ENCODE measurements at regions not wholly inside any gene's neighbourhood (a gene's known extent, or its start where the extent isn't known, plus 50 kb on each side); places are given as distances from the start of the nearest gene placed in this dataset.

DNA sequence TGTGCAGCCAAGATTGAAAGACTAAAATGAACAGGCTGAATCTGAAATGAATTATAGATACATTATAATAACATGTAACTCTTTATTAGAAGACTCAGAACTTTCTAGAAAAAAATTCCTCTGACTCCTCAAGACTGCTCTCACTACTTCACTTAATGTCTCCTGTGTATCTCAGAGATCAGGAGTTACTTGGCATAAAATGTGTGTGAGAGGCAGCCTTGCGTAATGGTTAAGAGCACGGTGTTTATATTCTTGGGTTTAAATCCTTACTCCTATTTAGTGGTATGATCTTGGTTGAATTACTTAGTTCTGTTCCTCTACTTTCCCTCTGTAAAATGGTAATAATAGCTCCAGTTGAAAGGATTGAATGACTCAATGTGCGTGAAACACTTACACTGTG lies 634.9 kb downstream of the LTN1 start:
- TF ChIP-seq, protein P1, sequence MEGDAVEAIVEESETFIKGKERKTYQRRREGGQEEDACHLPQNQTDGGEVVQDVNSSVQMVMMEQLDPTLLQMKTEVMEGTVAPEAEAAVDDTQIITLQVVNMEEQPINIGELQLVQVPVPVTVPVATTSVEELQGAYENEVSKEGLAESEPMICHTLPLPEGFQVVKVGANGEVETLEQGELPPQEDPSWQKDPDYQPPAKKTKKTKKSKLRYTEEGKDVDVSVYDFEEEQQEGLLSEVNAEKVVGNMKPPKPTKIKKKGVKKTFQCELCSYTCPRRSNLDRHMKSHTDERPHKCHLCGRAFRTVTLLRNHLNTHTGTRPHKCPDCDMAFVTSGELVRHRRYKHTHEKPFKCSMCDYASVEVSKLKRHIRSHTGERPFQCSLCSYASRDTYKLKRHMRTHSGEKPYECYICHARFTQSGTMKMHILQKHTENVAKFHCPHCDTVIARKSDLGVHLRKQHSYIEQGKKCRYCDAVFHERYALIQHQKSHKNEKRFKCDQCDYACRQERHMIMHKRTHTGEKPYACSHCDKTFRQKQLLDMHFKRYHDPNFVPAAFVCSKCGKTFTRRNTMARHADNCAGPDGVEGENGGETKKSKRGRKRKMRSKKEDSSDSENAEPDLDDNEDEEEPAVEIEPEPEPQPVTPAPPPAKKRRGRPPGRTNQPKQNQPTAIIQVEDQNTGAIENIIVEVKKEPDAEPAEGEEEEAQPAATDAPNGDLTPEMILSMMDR (IDR thresholded peaks at IDR 0.05; ENCODE audit: borderline replicate concordance, extremely low read depth, low read length, poor library complexity, severe bottlenecking) = no peak
- TF ChIP-seq EZH2 (IDR thresholded peaks at IDR 0.05; ENCODE audit: borderline replicate concordance, low read depth, low read length, severe bottlenecking) = no peak
